Spleen (tissue), 7 donors: ENCODE measurements at regions not wholly inside any gene's neighbourhood (a gene's known extent, or its start where the extent isn't known, plus 50 kb on each side); places are given as distances from the start of the nearest gene placed in this dataset.

Experiments used
- CTCF ChIP-seq, 11 experiments: fragments of 200-600 bp in 7 of 11; fragments of 450-650 bp in 4 of 11; sonication (generic) in 4 of 11; IDR thresholded peaks in 8 of 11; conservative IDR thresholded peaks in 3 of 11; 1 replicate in 7 of 11; 2 replicates in 4 of 11; pipeline versions ENCODE4 v1.4.0 to v1.8.0; 2016 to 2021; ENCODE audit warnings: antibody characterized with exemption in 11 of 11, inconsistent platforms in 4 of 11, mild to moderate bottlenecking in 1 of 11
- POLR2A ChIP-seq, 3 donors: fragments of 450-650 bp; IDR thresholded peaks; one replicate each; pipeline ENCODE4 v1.5.1; 2017; ENCODE audit warnings: antibody characterized with exemption in 3 of 3, mild to moderate bottlenecking in 1 of 3
- POLR2AphosphoS5 ChIP-seq, 3 donors: sonication (generic); formaldehyde crosslinking; IDR thresholded peaks; one replicate each; pipeline ENCODE4 v1.5.1; 2017; ENCODE audit warnings: antibody characterized with exemption in 3 of 3
- donor health status: DM: no; HTN: no; CAD: no; lungs with moderate emphysema.
- donor health status: DM: no; HTN: no; CAD: no.
- donor health status: DM: no; HTN: no; CAD: no.

GRCh38 chr6:68046756-68047155, 588.3 kb upstream of the ADGRB3 start:
- no peak for TF ChIP-seq CTCF (IDR thresholded peaks at IDR 0.05 in 8 of 11, conservative IDR thresholded peaks at IDR 0.05 in 3 of 11)
- TF ChIP-seq POLR2A (IDR thresholded peaks at IDR 0.05): no peak
- TF ChIP-seq POLR2AphosphoS5 (IDR thresholded peaks at IDR 0.05): no peak
